AG04450 (cell line): ENCODE measurements at regions not wholly inside any gene's neighbourhood (a gene's known extent, or its start where the extent isn't known, plus 50 kb on each side); places are given as distances from the start of the nearest gene placed in this dataset.
A peak's percentile ranks its signal among the peaks of the same experiment; 100 is the strongest.

Experiments
- CTCF ChIA-PET: fragments of 300-600, 350-600 bp; formaldehyde crosslinking; extraction: SDS; loops from one replicate; lab custom pipeline; 2022; ENCODE audit warnings: antibody characterized with exemption, inconsistent platforms; lab: Charles Lee
- POLR2A ChIA-PET: fragments of 350-600 bp; formaldehyde crosslinking; extraction: SDS; loops from one replicate; lab custom pipeline; 2021; ENCODE audit warnings: antibody characterized with exemption, inconsistent platforms; lab: Yijun Ruan, JAX
- DNase-seq: peaks from one replicate; pipeline ENCODE4 v3.0.0-alpha.2; 2011; ENCODE audit warnings: low read depth, low spot score
- H3K27ac ChIP-seq: one replicate; pipeline ENCODE4 v1.5.1; 2012; ENCODE audit warnings: low read depth, low read length, control low read depth
- H3K27me3 ChIP-seq: one replicate; pipeline ENCODE4 v1.6.0; 2012; ENCODE audit warnings: low read length; ENCODE audit not compliant: control insufficient read depth, insufficient read depth
- H3K4me3 ChIP-seq: 2 replicates; pipeline ENCODE4 v1.5.1; 2011; ENCODE audit warnings: mild to moderate bottlenecking, low read depth, low read length, control low read depth
- H3K9me3 ChIP-seq: 2 replicates; pipeline ENCODE4 v1.5.1; 2012; ENCODE audit warnings: low read length; ENCODE audit not compliant: control insufficient read depth, insufficient read depth
- CTCF ChIP-seq: IDR thresholded peaks from 2 replicates; pipeline ENCODE4 v1.5.1; 2011; ENCODE audit warnings: low read depth, low read length, control low read depth, inconsistent platforms

GRCh38 chr10:32163071-32163761 lies 107.0 kb upstream of the KIF5B start:
- Histone ChIP-seq H3K9me3 (no peaks in the 10 kb centered on the region), H3K27me3 (no peaks in the 10 kb centered on the region), H3K4me3 (no peak overlapping the region), H3K27ac (peak overlapping the region; percentile 11)
- ChIA-PET POLR2A (no interaction called here), CTCF (no interaction called here)
- no peak for TF ChIP-seq CTCF
- no peak for DNase-seq

GRCh38 chr10:32161586-32161985 lies 105.4 kb upstream of the KIF5B start:
- ChIA-PET CTCF (no interaction called here), POLR2A (no interaction called here)
- TF ChIP-seq CTCF = no peak
- Histone ChIP-seq H3K27me3 (no peaks in the 10 kb centered on the region), H3K9me3 (no peaks in the 10 kb centered on the region), H3K4me3 (no peak overlapping the region), H3K27ac (no peak overlapping the region)
- DNase-seq = no peak

GRCh38 chr10:32160864-32161263 lies 104.6 kb upstream of the KIF5B start:
- TF ChIP-seq CTCF = no peak
- H3K27ac ChIP-seq = no peak overlapping the region
- DNase-seq = no peak
- CTCF ChIA-PET = no interaction called here
- no peaks in the 10 kb centered on the region for H3K9me3 ChIP-seq
- H3K27me3 ChIP-seq = no peaks in the 10 kb centered on the region
- POLR2A ChIA-PET = no interaction called here
- no peak overlapping the region for H3K4me3 ChIP-seq

GRCh38 chr10:32159264-32159663 lies 103.0 kb upstream of the KIF5B start:
- no peaks in the 10 kb centered on the region for H3K27me3 ChIP-seq
- DNase-seq = no peak
- H3K9me3 ChIP-seq = no peaks in the 10 kb centered on the region
- no peak overlapping the region for H3K27ac ChIP-seq
- CTCF ChIA-PET = no interaction called here
- TF ChIP-seq CTCF = no peak
- POLR2A ChIA-PET = no interaction called here
- H3K4me3 ChIP-seq = no peak overlapping the region

GRCh38 chr10:32156031-32156495 lies 99.8 kb upstream of the KIF5B start:
- ChIA-PET POLR2A (no interaction called here), CTCF (no interaction called here)
- Histone ChIP-seq H3K4me3 (no peak overlapping the region), H3K27me3 (no peaks in the 10 kb centered on the region), H3K27ac (no peak overlapping the region), H3K9me3 (no peaks in the 10 kb centered on the region)
- DNase-seq = no peak
- no peak for TF ChIP-seq CTCF
